Middle frontal gyrus (tissue), 1 donor: ENCODE measurements at regions not wholly inside any gene's neighbourhood (a gene's known extent, or its start where the extent isn't known, plus 50 kb on each side); places are given as distances from the start of the nearest gene placed in this dataset.
"Not testable (repeated sequence)": the region's sequence is repeated elsewhere in the genome, so short reads cannot be mapped to it uniquely, and the experiment has no call there.

Experiments used
- DNase-seq: peaks from one replicate; pipeline ENCODE4 v3.0.0-alpha.2; 2015; ENCODE audit warnings: low spot score; ENCODE audit errors: extremely low spot score

GRCh38 chr20:41727681-41728080 is 109.5 kb upstream of the CHD6 start:
- DNase-seq, result not testable (repeated sequence)

- no peak for DNase-seq
Observed at GRCh38 chr20:41726727-41727126, 108.5 kb upstream of the CHD6 start.

- no peak for DNase-seq
Observed at GRCh38 chr20:41719151-41719550, 101.0 kb upstream of the CHD6 start.

- no peak for DNase-seq
Observed at GRCh38 chr20:41717483-41717882, 99.3 kb upstream of the CHD6 start.

- DNase-seq, result no peak
Observed at GRCh38 chr20:41716911-41717310, 98.7 kb upstream of the CHD6 start.

- no peak for DNase-seq
Observed at GRCh38 chr20:41716436-41716835, 98.3 kb upstream of the CHD6 start.

GRCh38 chr20:41715526-41715925 is 97.3 kb upstream of the CHD6 start:
- no peak for DNase-seq

- DNase-seq, result no peak
Observed at GRCh38 chr20:41714030-41714429, 95.9 kb upstream of the CHD6 start.

GRCh38 chr20:41704896-41705295 is 86.7 kb upstream of the CHD6 start:
- no peak for DNase-seq

- no peak for DNase-seq
Observed at GRCh38 chr20:41702647-41703046, 84.5 kb upstream of the CHD6 start.

- no peak for DNase-seq
Observed at GRCh38 chr20:41701588-41702348, 83.6 kb upstream of the CHD6 start.

GRCh38 chr20:41699673-41700072 is 81.5 kb upstream of the CHD6 start:
- DNase-seq, result not testable (repeated sequence)

- DNase-seq, result no peak
Observed at GRCh38 chr20:41697861-41698559, 79.8 kb upstream of the CHD6 start.

GRCh38 chr20:41696428-41696827 is 78.3 kb upstream of the CHD6 start:
- no peak for DNase-seq

GRCh38 chr20:41694796-41695195 is 76.6 kb upstream of the CHD6 start:
- no peak for DNase-seq

- peak; percentile 84 for DNase-seq
Observed at GRCh38 chr20:41693136-41693979, 75.2 kb upstream of the CHD6 start.

GRCh38 chr20:41692479-41693135 is 74.4 kb upstream of the CHD6 start:
- DNase-seq, result peak; percentile 73

- no peak for DNase-seq
Observed at GRCh38 chr20:41691443-41691842, 73.3 kb upstream of the CHD6 start.

- DNase-seq, result no peak
Observed at GRCh38 chr20:41690702-41691101, 72.5 kb upstream of the CHD6 start.

- DNase-seq, result no peak
Observed at GRCh38 chr20:41686961-41687360, 68.8 kb upstream of the CHD6 start.

GRCh38 chr20:41685145-41685544 is 67.0 kb upstream of the CHD6 start:
- DNase-seq, result not testable (repeated sequence)
